ENCODE measurements at regions not wholly inside any gene's neighbourhood (a gene's known extent, or its start where the extent isn't known, plus 50 kb on each side); places are given as distances from the start of the nearest gene placed in this dataset.

DNA sequence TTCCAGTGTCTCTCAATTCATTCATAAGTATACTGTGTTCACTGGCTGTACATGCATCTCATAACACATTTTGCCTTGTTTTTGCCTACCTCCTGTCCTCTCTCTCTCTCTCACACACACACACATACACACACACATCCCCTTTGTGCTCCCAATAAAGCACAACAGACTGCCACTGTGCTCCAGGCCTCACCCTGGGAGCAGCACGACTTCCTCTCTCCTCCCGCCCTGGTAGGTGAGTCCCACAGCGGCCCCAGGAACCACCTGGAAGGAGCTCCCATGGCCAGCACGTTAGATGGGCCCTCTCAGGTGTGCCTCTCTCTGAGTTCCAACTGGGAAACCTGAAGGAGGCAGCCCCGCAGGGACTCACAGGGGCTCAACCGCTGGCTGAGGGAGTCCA is 65.4 kb downstream of the MARCHF4 start:
- ChIA-PET POLR2A (ENCODE audit: unreplicated experiment) (no interaction called here), CTCF (no interaction called here)
- no peak for TF ChIP-seq CTCF (conservative IDR thresholded peaks at IDR 0.05)
- TF ChIP-seq EZH2 (IDR thresholded peaks at IDR 0.05; ENCODE audit: low read depth): no peak
- Histone ChIP-seq H3K27ac (no peak overlapping the region), H3K9me3 (ENCODE audit: insufficient read depth, low read depth) (no peaks in the 10 kb centered on the region), H3F3A (ENCODE audit: insufficient read depth, low read depth) (no peaks in the 10 kb centered on the region), H3K4me2 (no peak overlapping the region), H2AFZ (no peak overlapping the region), H3K4me1 (replicated peaks; ENCODE audit: insufficient read depth) (no peaks in the 10 kb centered on the region), H3K4me3 (no peak overlapping the region), H3K79me2 (ENCODE audit: low read depth) (no peaks in the 10 kb centered on the region), H3K36me3 (ENCODE audit: low read depth) (no peaks in the 10 kb centered on the region), H3K27me3 (ENCODE audit: insufficient read depth, low read depth) (no peaks in the 10 kb centered on the region), H4K20me1 (ENCODE audit: insufficient read depth) (no peaks in the 10 kb centered on the region), H3K9me2 (ENCODE audit: insufficient read depth) (no peaks in the 10 kb centered on the region)
- BruUV-seq (replicated peaks): no TSS peak
- no peak for DNase-seq
- intact Hi-C loops (cut with micrococcal nuclease; ENCODE audit: unreplicated experiment): no loop called here

- no peaks in the 10 kb centered on the region for H3K79me2 ChIP-seq (ENCODE audit: low read depth)
- intact Hi-C loops (cut with micrococcal nuclease; ENCODE audit: unreplicated experiment): no loop called here
- no TSS peak for BruUV-seq (replicated peaks)
Measured at GRCh38 chr2:216305574-216305973, 66.7 kb downstream of the MARCHF4 start.

DNA sequence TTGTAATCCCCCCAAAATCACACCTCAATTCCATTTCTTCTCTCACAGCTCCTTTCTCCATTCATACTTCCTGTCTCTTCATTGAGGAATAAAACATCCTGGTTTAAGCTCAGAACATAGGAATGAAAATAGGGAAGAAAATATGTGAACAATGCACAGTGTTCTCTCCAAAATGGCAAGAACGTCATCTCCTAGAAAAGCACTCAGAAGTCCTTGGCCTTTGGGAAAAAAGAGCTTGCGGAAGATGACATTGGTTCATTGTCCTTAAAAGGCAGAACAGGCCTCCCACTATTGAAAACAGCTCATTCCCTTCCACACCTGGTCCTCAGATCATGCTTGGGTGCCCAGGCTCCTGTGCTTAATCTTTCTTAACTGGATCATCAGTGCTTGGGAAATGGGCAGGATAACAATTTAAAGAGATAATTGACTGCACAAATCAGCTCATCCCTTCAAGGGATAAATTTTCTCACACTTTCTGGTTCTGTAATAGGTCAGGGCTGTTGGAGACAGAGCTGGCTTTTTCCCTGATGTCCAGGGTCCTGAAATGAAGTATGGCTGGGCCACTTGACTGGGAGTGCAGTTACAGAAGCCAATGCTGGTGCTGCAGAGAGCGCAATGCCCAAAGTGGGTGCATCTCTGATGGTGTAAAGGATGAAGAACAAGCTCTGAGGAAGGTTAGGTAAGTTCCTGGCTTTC is 69.2 kb downstream of the MARCHF4 start:
- Histone ChIP-seq H3K27ac (no peak overlapping the region), H3F3A (ENCODE audit: insufficient read depth, low read depth) (no peaks in the 10 kb centered on the region), H3K79me2 (ENCODE audit: low read depth) (no peaks in the 10 kb centered on the region), H2AFZ (no peak overlapping the region), H3K4me2 (no peak overlapping the region), H3K36me3 (ENCODE audit: low read depth) (no peaks in the 10 kb centered on the region), H3K4me1 (replicated peaks; ENCODE audit: insufficient read depth) (peaks cover 4% of the 10 kb centered on the region; the same call in 1 of the 2 replicates), H4K20me1 (ENCODE audit: insufficient read depth) (no peaks in the 10 kb centered on the region), H3K9me3 (ENCODE audit: insufficient read depth, low read depth) (no peaks in the 10 kb centered on the region), H3K4me3 (no peak overlapping the region), H3K9me2 (ENCODE audit: insufficient read depth) (no peaks in the 10 kb centered on the region), H3K27me3 (ENCODE audit: insufficient read depth, low read depth) (no peaks in the 10 kb centered on the region)
- BruUV-seq (replicated peaks): no TSS peak
- no peak for TF ChIP-seq CTCF (conservative IDR thresholded peaks at IDR 0.05)
- no peak for TF ChIP-seq EZH2 (IDR thresholded peaks at IDR 0.05; ENCODE audit: low read depth)
- ChIA-PET CTCF (no interaction called here), POLR2A (ENCODE audit: unreplicated experiment) (no interaction called here)
- intact Hi-C loops (cut with micrococcal nuclease; ENCODE audit: unreplicated experiment): no loop called here
- DNase-seq: no peak

More at GRCh38 chr2:216305574-216305973, 66.7 kb downstream of the MARCHF4 start:
- no peak for TF ChIP-seq EZH2 (IDR thresholded peaks at IDR 0.05; ENCODE audit: low read depth)
- no peak for TF ChIP-seq CTCF (conservative IDR thresholded peaks at IDR 0.05)
- no peaks in the 10 kb centered on the region for H3K36me3 ChIP-seq (ENCODE audit: low read depth)
- CTCF ChIA-PET: no interaction called here
- no peak overlapping the region for H3K4me3 ChIP-seq
- POLR2A ChIA-PET (ENCODE audit: unreplicated experiment): interaction anchor here (0.7 kb wide), 1 partner anchor 262 kb away, joined by 4 read pairs; no protein-coding TSS in a partner anchor
- H3K27me3 ChIP-seq (ENCODE audit: insufficient read depth, low read depth): no peaks in the 10 kb centered on the region
- H3K27ac ChIP-seq: no peak overlapping the region
- no peaks in the 10 kb centered on the region for H3F3A ChIP-seq (ENCODE audit: insufficient read depth, low read depth)
- H3K4me1 ChIP-seq (replicated peaks; ENCODE audit: insufficient read depth): no peaks in the 10 kb centered on the region
- H3K9me2 ChIP-seq (ENCODE audit: insufficient read depth): no peaks in the 10 kb centered on the region
- no peak overlapping the region for H3K4me2 ChIP-seq
- no peak for DNase-seq
- no peak overlapping the region for H2AFZ ChIP-seq
- H3K9me3 ChIP-seq (ENCODE audit: insufficient read depth, low read depth): no peaks in the 10 kb centered on the region
- no peaks in the 10 kb centered on the region for H4K20me1 ChIP-seq (ENCODE audit: insufficient read depth)
